Coronary artery (tissue), 2 donors: ENCODE measurements at regions not wholly inside any gene's neighbourhood (a gene's known extent, or its start where the extent isn't known, plus 50 kb on each side); places are given as distances from the start of the nearest gene placed in this dataset.

Source experiments
- DNase-seq: peaks from one replicate; pipeline ENCODE4 v3.0.0-alpha.2; 2017; ENCODE audit warnings: low spot score
- H3K27ac ChIP-seq, 2 donors: fragments of 200-600 bp; sonication (generic); one replicate each; pipeline ENCODE4 v1.5.1; 2016 to 2019
- H3K4me3 ChIP-seq: fragments of 200-600 bp; sonication (generic); 2 replicates; pipeline ENCODE4 v1.5.1; 2016; ENCODE audit warnings: mild to moderate bottlenecking, moderate library complexity
- TF ChIP-seq, protein P1 (sequence below): fragments of 200-600 bp; sonication (generic); IDR thresholded peaks from one replicate; pipeline ENCODE4 v1.5.1; 2019; ENCODE audit warnings: antibody characterized with exemption

DNA sequence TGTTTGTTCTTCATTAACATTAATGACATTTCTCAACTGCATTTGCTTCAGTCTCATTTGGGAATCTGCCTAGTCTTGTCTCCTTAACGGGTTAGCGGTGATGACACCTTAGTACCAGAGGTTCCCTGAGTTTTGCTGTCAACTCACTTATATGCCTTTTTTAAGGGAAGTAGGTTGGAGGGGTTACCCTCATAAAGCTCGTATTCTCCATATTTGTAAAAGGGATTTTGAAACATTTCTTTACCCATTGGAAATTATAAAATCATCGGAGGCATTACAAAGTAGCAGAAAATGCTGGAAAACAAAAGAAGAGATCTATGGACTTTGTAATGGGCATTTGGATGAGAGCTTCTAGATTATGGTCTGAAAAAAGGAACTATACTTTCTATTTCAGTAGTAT lies 88.7 kb upstream of the PRDM1 start:
- DNase-seq = no peak
- TF ChIP-seq, protein P1, sequence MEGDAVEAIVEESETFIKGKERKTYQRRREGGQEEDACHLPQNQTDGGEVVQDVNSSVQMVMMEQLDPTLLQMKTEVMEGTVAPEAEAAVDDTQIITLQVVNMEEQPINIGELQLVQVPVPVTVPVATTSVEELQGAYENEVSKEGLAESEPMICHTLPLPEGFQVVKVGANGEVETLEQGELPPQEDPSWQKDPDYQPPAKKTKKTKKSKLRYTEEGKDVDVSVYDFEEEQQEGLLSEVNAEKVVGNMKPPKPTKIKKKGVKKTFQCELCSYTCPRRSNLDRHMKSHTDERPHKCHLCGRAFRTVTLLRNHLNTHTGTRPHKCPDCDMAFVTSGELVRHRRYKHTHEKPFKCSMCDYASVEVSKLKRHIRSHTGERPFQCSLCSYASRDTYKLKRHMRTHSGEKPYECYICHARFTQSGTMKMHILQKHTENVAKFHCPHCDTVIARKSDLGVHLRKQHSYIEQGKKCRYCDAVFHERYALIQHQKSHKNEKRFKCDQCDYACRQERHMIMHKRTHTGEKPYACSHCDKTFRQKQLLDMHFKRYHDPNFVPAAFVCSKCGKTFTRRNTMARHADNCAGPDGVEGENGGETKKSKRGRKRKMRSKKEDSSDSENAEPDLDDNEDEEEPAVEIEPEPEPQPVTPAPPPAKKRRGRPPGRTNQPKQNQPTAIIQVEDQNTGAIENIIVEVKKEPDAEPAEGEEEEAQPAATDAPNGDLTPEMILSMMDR = no peak
- Histone ChIP-seq H3K4me3 (no peak overlapping the region), H3K27ac (no peak overlapping the region)

DNA sequence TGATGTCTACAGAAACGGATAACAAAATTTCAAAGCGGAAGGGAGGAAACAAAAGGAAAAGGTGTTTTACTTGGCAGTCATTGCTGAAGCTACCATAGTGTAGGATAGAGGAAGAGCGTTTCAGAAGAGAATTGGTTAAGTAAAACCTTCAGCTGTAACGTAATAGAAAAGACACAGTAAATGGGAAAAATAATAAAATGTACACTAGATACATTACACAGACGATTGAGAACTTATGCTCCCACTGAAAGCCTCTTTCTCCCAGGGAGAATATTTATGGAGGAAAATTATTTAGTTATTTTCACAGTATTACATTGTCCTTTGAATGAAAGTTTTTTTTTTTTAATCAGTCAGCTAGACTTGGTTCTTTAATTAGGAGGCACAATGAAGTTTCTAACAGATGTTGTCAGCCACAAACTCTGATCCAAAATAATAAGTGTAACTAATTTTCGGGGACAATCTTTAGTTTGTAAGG lies 90.7 kb upstream of the PRDM1 start:
- H3K27ac ChIP-seq = no peak overlapping the region
- H3K4me3 ChIP-seq = no peak overlapping the region
- TF ChIP-seq, protein P1 = no peak
- DNase-seq = no peak

DNA sequence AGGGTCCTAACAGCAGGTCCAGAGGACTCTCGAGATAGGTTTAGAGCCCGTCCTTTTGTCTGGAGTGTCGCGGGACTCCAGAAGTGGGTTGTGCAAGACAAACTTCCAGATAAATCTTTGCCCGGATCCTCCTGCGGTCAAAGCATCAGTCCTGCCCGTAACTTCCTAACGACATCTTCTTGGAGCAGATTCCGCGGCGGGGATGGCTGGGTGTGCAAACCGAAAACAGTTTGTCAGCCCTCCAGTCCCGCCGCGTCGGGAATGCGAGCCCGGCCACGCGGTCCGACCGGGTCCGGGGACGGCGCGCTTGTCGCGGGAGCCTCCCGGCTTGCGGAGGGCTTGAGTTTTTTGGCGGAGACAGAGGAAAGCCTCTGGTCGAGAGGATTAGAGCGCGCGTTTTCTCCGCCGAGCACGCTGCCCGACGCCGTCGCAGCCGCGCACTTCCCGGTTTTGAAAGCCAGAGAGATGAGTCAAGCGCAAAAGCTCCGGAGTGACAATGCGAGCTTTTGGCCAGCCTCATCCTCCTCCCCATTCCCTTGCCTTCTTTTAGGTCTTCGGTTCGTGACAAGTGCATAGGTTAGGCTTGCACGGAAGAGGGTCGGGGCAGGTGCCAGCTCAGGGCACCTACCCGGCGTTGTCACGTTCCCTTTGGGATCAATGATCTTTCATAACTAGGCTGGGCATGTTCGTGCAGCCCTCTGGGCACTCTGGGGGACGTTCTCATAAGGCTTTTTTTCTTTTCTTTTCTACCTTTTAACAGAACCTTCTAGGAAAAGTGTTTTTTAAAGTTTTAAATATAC lies 91.3 kb upstream of the PRDM1 start:
- TF ChIP-seq, protein P1 = no peak
- DNase-seq = no peak
- Histone ChIP-seq H3K27ac (peak overlapping the region in 1 of 2 donors; percentile 80), H3K4me3 (peak overlapping the region; percentile 78)

DNA sequence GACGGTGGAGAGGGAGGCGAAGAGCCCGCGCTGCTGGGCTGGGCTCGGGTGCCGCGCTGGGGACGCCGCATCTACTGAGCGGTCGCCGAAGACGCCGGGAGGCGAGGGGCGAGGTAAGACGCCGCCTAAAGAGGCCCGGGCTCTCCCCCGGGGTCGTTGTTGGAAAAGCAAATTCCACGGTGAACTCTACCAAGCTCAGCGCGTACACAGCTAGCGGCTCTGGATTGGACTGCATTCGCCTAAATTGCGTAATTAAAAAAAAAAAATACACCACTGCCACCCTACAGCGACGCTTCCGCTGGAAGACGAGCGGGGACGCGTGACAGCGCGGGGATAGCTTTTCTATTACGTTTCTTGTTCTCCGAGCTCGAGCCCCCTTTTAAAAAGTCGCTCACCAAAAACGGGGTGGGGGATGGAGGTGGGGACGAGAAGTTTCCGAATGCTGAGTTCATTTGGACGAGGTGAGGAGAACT lies 92.0 kb upstream of the PRDM1 start:
- Histone ChIP-seq H3K27ac (peak overlapping the region in 1 of 2 donors; percentile 80), H3K4me3 (peak overlapping the region; percentile 78)
- no peak for DNase-seq
- TF ChIP-seq, protein P1 = no peak

DNA sequence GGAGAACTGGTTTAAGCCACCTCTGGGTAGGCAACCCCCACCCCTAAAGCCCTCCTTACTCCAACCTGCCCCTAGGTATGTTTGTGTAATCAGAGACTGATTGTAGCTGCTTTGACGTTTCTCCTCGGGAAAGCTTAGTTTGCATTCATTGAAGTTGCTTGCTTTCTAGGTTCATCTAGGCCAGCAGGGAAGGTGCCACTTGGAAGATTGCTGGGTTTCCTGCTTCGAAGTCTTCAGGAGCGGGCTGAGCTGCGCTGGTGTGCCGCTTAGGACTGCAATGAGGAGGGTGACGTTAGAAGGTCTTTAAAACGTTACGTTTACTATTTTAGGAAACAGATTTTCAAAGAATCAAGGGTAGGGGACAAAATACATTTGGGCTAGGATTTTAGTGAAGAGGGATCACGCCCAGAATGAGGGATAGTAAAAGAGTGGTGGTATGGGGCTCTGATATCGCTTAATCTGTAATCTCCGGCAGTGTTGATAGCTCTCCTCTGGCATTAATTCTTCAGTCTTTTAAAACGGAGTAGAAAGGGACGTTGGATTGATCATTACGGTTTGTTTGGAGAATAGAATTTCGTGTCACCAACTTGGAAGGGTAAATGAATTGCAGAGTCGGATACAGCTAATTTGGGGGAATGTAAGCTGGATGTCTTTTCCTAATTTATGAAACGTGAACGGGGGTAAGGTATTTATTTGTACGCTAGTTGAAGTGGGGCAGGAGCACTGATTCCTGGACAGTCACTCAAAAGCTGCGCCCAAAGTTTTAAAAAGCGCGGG lies 92.6 kb upstream of the PRDM1 start:
- TF ChIP-seq, protein P1 = no peak
- peak overlapping the region in 1 of 2 donors; percentile 80 for H3K27ac ChIP-seq
- DNase-seq = no peak
- H3K4me3 ChIP-seq = peak overlapping the region; percentile 78

DNA sequence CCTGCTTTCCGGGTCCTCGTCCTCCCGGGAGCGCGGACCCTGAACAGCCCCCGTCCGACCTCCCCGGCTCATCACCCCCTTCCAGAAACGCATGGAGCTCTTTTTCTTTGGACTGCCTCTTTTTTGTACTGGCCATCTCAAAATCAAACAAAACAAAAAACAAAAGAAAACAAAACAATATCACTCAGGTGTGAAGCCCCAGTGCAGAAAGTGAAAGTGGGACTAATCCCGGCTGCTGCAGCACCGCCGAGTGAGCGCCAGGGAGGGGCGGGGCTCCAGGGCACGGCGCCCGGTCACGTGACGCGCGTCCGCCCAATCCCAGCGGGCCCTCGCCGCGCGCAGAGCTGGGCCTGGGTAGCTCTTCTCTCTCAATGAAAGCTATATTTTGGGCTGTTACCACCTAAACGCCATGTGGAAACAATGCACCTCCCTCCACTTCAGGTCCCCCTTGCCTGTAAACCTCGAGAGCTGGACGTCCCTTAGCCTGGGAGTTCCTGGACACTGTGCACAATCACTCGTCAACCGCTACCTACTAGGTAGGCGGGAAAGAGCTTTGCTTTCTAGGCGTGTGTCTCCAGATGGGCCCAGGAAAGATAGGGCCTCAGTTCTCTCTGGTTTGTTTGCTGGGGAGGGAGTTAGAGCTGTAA lies 93.7 kb upstream of the PRDM1 start:
- no peak for DNase-seq
- Histone ChIP-seq H3K4me3 (peak overlapping the region; percentile 78), H3K27ac (peak overlapping the region in 1 of 2 donors; percentile 39)
- TF ChIP-seq, protein P1 = no peak
